ENCODE measurements at regions not wholly inside any gene's neighbourhood (a gene's known extent, or its start where the extent isn't known, plus 50 kb on each side); places are given as distances from the start of the nearest gene placed in this dataset.

- TF ChIP-seq POLR2A (IDR thresholded peaks at IDR 0.05) (no peak), CTCF (IDR thresholded peaks at IDR 0.05) (no peak)
These were observed 887.3 kb downstream of the DIAPH3 start for GRCh38 chr13:59276436-59276835.
